WTC11 (cell line): ENCODE measurements at regions not wholly inside any gene's neighbourhood (a gene's known extent, or its start where the extent isn't known, plus 50 kb on each side); places are given as distances from the start of the nearest gene placed in this dataset.

Source experiments
- ATAC-seq: fragments of 200-7000 bp; cut with Tn5 transposase; 2 replicates; pipeline ENCODE4 v1.10.0; 2021; ENCODE audit warnings: mild to moderate bottlenecking, moderate library complexity
- CTCF ChIA-PET: fragments of 300-600 bp; sonication (Branson Sonifier 250); formaldehyde crosslinking; loops from one replicate; lab custom pipeline; 2021; ENCODE audit warnings: antibody characterized with exemption; lab: Charles Lee
- POLR2A ChIA-PET: fragments of 350-600 bp; sonication (Branson Sonifier 250); formaldehyde crosslinking; loops from one replicate; lab custom pipeline; 2021; ENCODE audit warnings: antibody characterized with exemption; lab: Charles Lee
- DNase-seq: peaks from one replicate; pipeline ENCODE4 v3.0.0; 2021; ENCODE audit warnings: low spot score
- H3K27ac Mint-ChIP-seq: 2 replicates; pipeline ENCODE4 v1.8.0; 2021; ENCODE audit warnings: mixed read lengths
- H3K27me3 Mint-ChIP-seq: 2 replicates; pipeline ENCODE4 v1.8.0; 2021; ENCODE audit warnings: low read depth, mild to moderate bottlenecking, moderate library complexity, mixed read lengths
- H3K36me3 Mint-ChIP-seq: 2 replicates; pipeline ENCODE4 v1.8.0; 2021; ENCODE audit warnings: mixed read lengths
- H3K4me1 Mint-ChIP-seq: 2 replicates; pipeline ENCODE4 v1.8.0; 2022; ENCODE audit warnings: mixed read lengths
- H3K4me3 Mint-ChIP-seq: 2 replicates; pipeline ENCODE4 v1.8.0; 2021; ENCODE audit warnings: mild to moderate bottlenecking, moderate library complexity, mixed read lengths
- H3K9me3 Mint-ChIP-seq: 2 replicates; pipeline ENCODE4 v1.8.0; 2021; ENCODE audit warnings: mixed read lengths
- ATF1 ChIP-seq: sonication (generic); formaldehyde crosslinking; IDR thresholded peaks from 2 replicates; pipeline ENCODE4 v1.8.1; 2023; ENCODE audit warnings: mild to moderate bottlenecking, moderate library complexity, missing genetic modification reagents
- CBFB ChIP-seq: sonication (generic); formaldehyde crosslinking; IDR thresholded peaks from 2 replicates; pipeline ENCODE4 v1.8.1; 2022; ENCODE audit warnings: mild to moderate bottlenecking, low read depth, missing genetic modification reagents
- CDX4 ChIP-seq: fragments of 250-450 bp; sonication (Bioruptor Pico); IDR thresholded peaks from 2 replicates; pipeline ENCODE4 v1.9.0; 2021; ENCODE audit warnings: moderate library complexity, mild to moderate bottlenecking, inconsistent platforms, borderline replicate concordance
- CREB1 ChIP-seq: sonication (generic); formaldehyde crosslinking; IDR thresholded peaks from 2 replicates; pipeline ENCODE4 v1.8.0; 2023; ENCODE audit warnings: mild to moderate bottlenecking, missing genetic modification reagents
- GABPB1 ChIP-seq: sonication (generic); formaldehyde crosslinking; IDR thresholded peaks from 2 replicates; pipeline ENCODE4 v1.8.1; 2023; ENCODE audit warnings: mild to moderate bottlenecking, missing genetic modification reagents
- HMGA2 ChIP-seq: fragments of 250-450 bp; sonication (Bioruptor Pico); IDR thresholded peaks from 2 replicates; pipeline ENCODE4 v1.4.0; 2021; ENCODE audit warnings: mild to moderate bottlenecking, moderate library complexity
- MLX ChIP-seq: sonication (generic); formaldehyde crosslinking; IDR thresholded peaks from 2 replicates; pipeline ENCODE4 v1.8.1; 2023; ENCODE audit warnings: mild to moderate bottlenecking, missing genetic modification reagents, moderate library complexity
- MXD4 ChIP-seq: fragments of 250-450 bp; sonication (Bioruptor Pico); IDR thresholded peaks from 2 replicates; pipeline ENCODE4 v1.8.0; 2021; ENCODE audit warnings: mild to moderate bottlenecking, moderate library complexity, borderline replicate concordance
- NFATC4 ChIP-seq: fragments of 250-450 bp; sonication (Bioruptor Pico); IDR thresholded peaks from 2 replicates; pipeline ENCODE4 v1.9.0; 2021; ENCODE audit warnings: mild to moderate bottlenecking
- NR2C2 ChIP-seq: sonication (generic); formaldehyde crosslinking; IDR thresholded peaks from 2 replicates; pipeline ENCODE4 v1.8.0; 2022; ENCODE audit warnings: mild to moderate bottlenecking, missing genetic modification reagents
- OVOL2 ChIP-seq: fragments of 250-450 bp; sonication (Bioruptor Pico); IDR thresholded peaks from 2 replicates; pipeline ENCODE4 v1.9.0; 2021; ENCODE audit warnings: mild to moderate bottlenecking, borderline replicate concordance
- RORB ChIP-seq: fragments of 250-450 bp; sonication (Bioruptor Pico); IDR thresholded peaks from 2 replicates; pipeline ENCODE4 v1.9.0; 2021; ENCODE audit warnings: mild to moderate bottlenecking
- SOX15 ChIP-seq: fragments of 250-450 bp; sonication (Bioruptor Pico); IDR thresholded peaks from 2 replicates; pipeline ENCODE4 v1.9.0; 2021; ENCODE audit warnings: mild to moderate bottlenecking
- ZNF121 ChIP-seq: sonication (generic); formaldehyde crosslinking; IDR thresholded peaks from 2 replicates; pipeline ENCODE4 v1.8.0; 2023; ENCODE audit warnings: missing genetic modification reagents
- ZNF281 ChIP-seq: sonication (generic); formaldehyde crosslinking; IDR thresholded peaks from 2 replicates; pipeline ENCODE4 v1.8.0; 2023; ENCODE audit warnings: mild to moderate bottlenecking, missing genetic modification reagents
- ZNF416 ChIP-seq: fragments of 250-450 bp; sonication (Bioruptor Pico); IDR thresholded peaks from 2 replicates; pipeline ENCODE4 v1.9.0; 2021; ENCODE audit warnings: mild to moderate bottlenecking, inconsistent platforms
- ZNF425 ChIP-seq: fragments of 250-450 bp; sonication (Bioruptor Pico); conservative IDR thresholded peaks from 2 replicates; pipeline ENCODE4 v1.9.0; 2021; ENCODE audit warnings: mild to moderate bottlenecking
- TF ChIP-seq, protein P1 (sequence below): fragments of 250-450 bp; sonication (Bioruptor Pico); IDR thresholded peaks from 2 replicates; pipeline ENCODE4 v1.8.0; 2021; ENCODE audit warnings: mild to moderate bottlenecking
- TF ChIP-seq, protein P2 (sequence below): sonication (generic); formaldehyde crosslinking; conservative IDR thresholded peaks from 2 replicates; pipeline ENCODE4 v1.8.1; 2023; ENCODE audit warnings: mild to moderate bottlenecking, low read depth, missing genetic modification reagents, moderate library complexity
- TF ChIP-seq, protein P3 (sequence below): sonication (generic); formaldehyde crosslinking; IDR thresholded peaks from 2 replicates; pipeline ENCODE4 v1.8.0; 2022; ENCODE audit warnings: mild to moderate bottlenecking, missing genetic modification reagents

- TF ChIP-seq ZNF425 (CRISPR knock-in tag): no peak
These were observed 200.2 kb downstream of the RAD51AP2 start (continued) for GRCh38 chr2:17318013-17318412.

DNA sequence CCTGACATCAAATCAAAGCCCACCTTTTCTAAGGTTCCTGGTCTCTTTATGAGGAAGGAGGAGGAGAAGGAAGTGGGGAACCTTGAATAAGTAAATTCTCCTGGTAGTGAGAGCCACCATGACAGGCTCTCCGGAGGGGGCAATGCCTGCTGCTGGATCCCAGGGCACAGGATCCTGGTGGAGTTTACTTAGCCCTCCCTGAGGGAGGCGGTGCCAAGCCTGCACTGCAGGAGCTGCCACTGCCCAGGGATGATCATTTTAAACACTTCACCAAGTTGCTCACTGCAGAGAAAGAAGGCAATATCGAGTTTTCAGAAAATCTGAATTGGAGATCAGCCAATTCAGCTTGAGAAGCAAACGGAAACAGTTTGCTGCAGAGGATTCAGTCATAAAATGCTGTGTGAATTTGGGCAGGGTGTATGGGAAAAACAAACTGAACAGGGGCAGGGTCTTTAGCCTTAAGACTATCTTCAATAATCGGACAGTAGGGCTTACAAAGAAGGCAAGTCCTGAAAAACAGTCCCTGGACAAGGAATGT is 200.7 kb downstream of the RAD51AP2 start:
- no peaks in the 10 kb centered on the region for H3K36me3 Mint-ChIP-seq
- CTCF ChIA-PET: no interaction called here
- TF ChIP-seq MLX (CRISPR knock-in tag): no peak
- TF ChIP-seq ATF1 (CRISPR knock-in tag): no peak
- no peak for TF ChIP-seq CBFB (CRISPR knock-in tag)
- TF ChIP-seq RORB (CRISPR knock-in tag): no peak
- no peak for TF ChIP-seq CDX4 (CRISPR knock-in tag)
- no peak for TF ChIP-seq CREB1 (CRISPR knock-in tag)
- no peak for TF ChIP-seq NFATC4 (CRISPR knock-in tag)
- TF ChIP-seq, protein P1, sequence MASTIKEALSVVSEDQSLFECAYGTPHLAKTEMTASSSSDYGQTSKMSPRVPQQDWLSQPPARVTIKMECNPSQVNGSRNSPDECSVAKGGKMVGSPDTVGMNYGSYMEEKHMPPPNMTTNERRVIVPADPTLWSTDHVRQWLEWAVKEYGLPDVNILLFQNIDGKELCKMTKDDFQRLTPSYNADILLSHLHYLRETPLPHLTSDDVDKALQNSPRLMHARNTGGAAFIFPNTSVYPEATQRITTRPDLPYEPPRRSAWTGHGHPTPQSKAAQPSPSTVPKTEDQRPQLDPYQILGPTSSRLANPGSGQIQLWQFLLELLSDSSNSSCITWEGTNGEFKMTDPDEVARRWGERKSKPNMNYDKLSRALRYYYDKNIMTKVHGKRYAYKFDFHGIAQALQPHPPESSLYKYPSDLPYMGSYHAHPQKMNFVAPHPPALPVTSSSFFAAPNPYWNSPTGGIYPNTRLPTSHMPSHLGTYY: no peak
- TF ChIP-seq ZNF416 (CRISPR knock-in tag): no peak
- no peak for TF ChIP-seq SOX15 (CRISPR knock-in tag)
- TF ChIP-seq ZNF121 (CRISPR knock-in tag): no peak
- TF ChIP-seq NR2C2 (CRISPR knock-in tag): no peak
- TF ChIP-seq OVOL2: no peak
- TF ChIP-seq HMGA2 (CRISPR knock-in tag): no peak
- no peak for TF ChIP-seq MXD4 (CRISPR knock-in tag)
- TF ChIP-seq, protein P2, sequence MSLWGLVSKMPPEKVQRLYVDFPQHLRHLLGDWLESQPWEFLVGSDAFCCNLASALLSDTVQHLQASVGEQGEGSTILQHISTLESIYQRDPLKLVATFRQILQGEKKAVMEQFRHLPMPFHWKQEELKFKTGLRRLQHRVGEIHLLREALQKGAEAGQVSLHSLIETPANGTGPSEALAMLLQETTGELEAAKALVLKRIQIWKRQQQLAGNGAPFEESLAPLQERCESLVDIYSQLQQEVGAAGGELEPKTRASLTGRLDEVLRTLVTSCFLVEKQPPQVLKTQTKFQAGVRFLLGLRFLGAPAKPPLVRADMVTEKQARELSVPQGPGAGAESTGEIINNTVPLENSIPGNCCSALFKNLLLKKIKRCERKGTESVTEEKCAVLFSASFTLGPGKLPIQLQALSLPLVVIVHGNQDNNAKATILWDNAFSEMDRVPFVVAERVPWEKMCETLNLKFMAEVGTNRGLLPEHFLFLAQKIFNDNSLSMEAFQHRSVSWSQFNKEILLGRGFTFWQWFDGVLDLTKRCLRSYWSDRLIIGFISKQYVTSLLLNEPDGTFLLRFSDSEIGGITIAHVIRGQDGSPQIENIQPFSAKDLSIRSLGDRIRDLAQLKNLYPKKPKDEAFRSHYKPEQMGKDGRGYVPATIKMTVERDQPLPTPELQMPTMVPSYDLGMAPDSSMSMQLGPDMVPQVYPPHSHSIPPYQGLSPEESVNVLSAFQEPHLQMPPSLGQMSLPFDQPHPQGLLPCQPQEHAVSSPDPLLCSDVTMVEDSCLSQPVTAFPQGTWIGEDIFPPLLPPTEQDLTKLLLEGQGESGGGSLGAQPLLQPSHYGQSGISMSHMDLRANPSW (CRISPR knock-in tag): no peak
- no peak for TF ChIP-seq GABPB1 (CRISPR knock-in tag)
- TF ChIP-seq, protein P3, sequence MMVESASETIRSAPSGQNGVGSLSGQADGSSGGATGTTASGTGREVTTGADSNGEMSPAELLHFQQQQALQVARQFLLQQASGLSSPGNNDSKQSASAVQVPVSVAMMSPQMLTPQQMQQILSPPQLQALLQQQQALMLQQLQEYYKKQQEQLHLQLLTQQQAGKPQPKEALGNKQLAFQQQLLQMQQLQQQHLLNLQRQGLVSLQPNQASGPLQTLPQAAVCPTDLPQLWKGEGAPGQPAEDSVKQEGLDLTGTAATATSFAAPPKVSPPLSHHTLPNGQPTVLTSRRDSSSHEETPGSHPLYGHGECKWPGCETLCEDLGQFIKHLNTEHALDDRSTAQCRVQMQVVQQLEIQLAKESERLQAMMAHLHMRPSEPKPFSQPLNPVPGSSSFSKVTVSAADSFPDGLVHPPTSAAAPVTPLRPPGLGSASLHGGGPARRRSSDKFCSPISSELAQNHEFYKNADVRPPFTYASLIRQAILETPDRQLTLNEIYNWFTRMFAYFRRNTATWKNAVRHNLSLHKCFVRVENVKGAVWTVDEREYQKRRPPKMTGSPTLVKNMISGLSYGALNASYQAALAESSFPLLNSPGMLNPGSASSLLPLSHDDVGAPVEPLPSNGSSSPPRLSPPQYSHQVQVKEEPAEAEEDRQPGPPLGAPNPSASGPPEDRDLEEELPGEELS (CRISPR knock-in tag): no peak
- TF ChIP-seq ZNF281 (CRISPR knock-in tag): no peak
- no peak overlapping the region for H3K27ac Mint-ChIP-seq
- no peak overlapping the region for H3K4me3 Mint-ChIP-seq
- no peaks in the 10 kb centered on the region; the same call in 1 of the 2 replicates for H3K27me3 Mint-ChIP-seq
- POLR2A ChIA-PET: no interaction called here
- ATAC-seq (no peak), DNase-seq (no peak)
- H3K4me1 Mint-ChIP-seq: no peaks in the 10 kb centered on the region
- peaks cover 7% of the 10 kb centered on the region for H3K9me3 Mint-ChIP-seq
